WTC11 (cell line): ENCODE measurements at regions not wholly inside any gene's neighbourhood (a gene's known extent, or its start where the extent isn't known, plus 50 kb on each side); places are given as distances from the start of the nearest gene placed in this dataset.

Source experiments
- ATAC-seq: fragments of 200-7000 bp; cut with Tn5 transposase; 2 replicates; pipeline ENCODE4 v1.10.0; 2021; ENCODE audit warnings: mild to moderate bottlenecking, moderate library complexity
- CTCF ChIA-PET: fragments of 300-600 bp; sonication (Branson Sonifier 250); formaldehyde crosslinking; loops from one replicate; lab custom pipeline; 2021; ENCODE audit warnings: antibody characterized with exemption; lab: Charles Lee
- POLR2A ChIA-PET: fragments of 350-600 bp; sonication (Branson Sonifier 250); formaldehyde crosslinking; loops from one replicate; lab custom pipeline; 2021; ENCODE audit warnings: antibody characterized with exemption; lab: Charles Lee
- DNase-seq: peaks from one replicate; pipeline ENCODE4 v3.0.0; 2021; ENCODE audit warnings: low spot score
- H3K27ac Mint-ChIP-seq: 2 replicates; pipeline ENCODE4 v1.8.0; 2021; ENCODE audit warnings: mixed read lengths
- H3K27me3 Mint-ChIP-seq: 2 replicates; pipeline ENCODE4 v1.8.0; 2021; ENCODE audit warnings: low read depth, mild to moderate bottlenecking, moderate library complexity, mixed read lengths
- H3K36me3 Mint-ChIP-seq: 2 replicates; pipeline ENCODE4 v1.8.0; 2021; ENCODE audit warnings: mixed read lengths
- H3K4me1 Mint-ChIP-seq: 2 replicates; pipeline ENCODE4 v1.8.0; 2022; ENCODE audit warnings: mixed read lengths
- H3K4me3 Mint-ChIP-seq: 2 replicates; pipeline ENCODE4 v1.8.0; 2021; ENCODE audit warnings: mild to moderate bottlenecking, moderate library complexity, mixed read lengths
- H3K9me3 Mint-ChIP-seq: 2 replicates; pipeline ENCODE4 v1.8.0; 2021; ENCODE audit warnings: mixed read lengths
- ATF6 ChIP-seq: sonication (generic); formaldehyde crosslinking; IDR thresholded peaks from 2 replicates; pipeline ENCODE4 v1.8.1; 2023; ENCODE audit warnings: mild to moderate bottlenecking, missing genetic modification reagents
- CREB1 ChIP-seq: sonication (generic); formaldehyde crosslinking; IDR thresholded peaks from 2 replicates; pipeline ENCODE4 v1.8.0; 2023; ENCODE audit warnings: mild to moderate bottlenecking, missing genetic modification reagents
- ESRRA ChIP-seq: sonication (generic); formaldehyde crosslinking; IDR thresholded peaks from 2 replicates; pipeline ENCODE4 v1.8.1; 2022; ENCODE audit warnings: mild to moderate bottlenecking, missing genetic modification reagents, borderline replicate concordance
- ETV6 ChIP-seq: sonication (generic); formaldehyde crosslinking; IDR thresholded peaks from 2 replicates; pipeline ENCODE4 v1.8.1; 2022; ENCODE audit warnings: mild to moderate bottlenecking, missing genetic modification reagents
- FOXP1 ChIP-seq: sonication (generic); formaldehyde crosslinking; IDR thresholded peaks from 2 replicates; pipeline ENCODE4 v1.8.0; 2022; ENCODE audit warnings: missing genetic modification reagents, mild to moderate bottlenecking, moderate library complexity, borderline replicate concordance
- GABPB1 ChIP-seq: sonication (generic); formaldehyde crosslinking; IDR thresholded peaks from 2 replicates; pipeline ENCODE4 v1.8.1; 2023; ENCODE audit warnings: mild to moderate bottlenecking, missing genetic modification reagents
- HMGA2 ChIP-seq: fragments of 250-450 bp; sonication (Bioruptor Pico); IDR thresholded peaks from 2 replicates; pipeline ENCODE4 v1.4.0; 2021; ENCODE audit warnings: mild to moderate bottlenecking, moderate library complexity
- JUN ChIP-seq: sonication (generic); formaldehyde crosslinking; IDR thresholded peaks from 2 replicates; pipeline ENCODE4 v1.8.0; 2023; ENCODE audit warnings: mild to moderate bottlenecking, missing genetic modification reagents
- KAT7 ChIP-seq: sonication (generic); formaldehyde crosslinking; IDR thresholded peaks from 2 replicates; pipeline ENCODE4 v1.8.1; 2023; ENCODE audit warnings: missing genetic modification reagents, mild to moderate bottlenecking, borderline replicate concordance
- MLX ChIP-seq: sonication (generic); formaldehyde crosslinking; IDR thresholded peaks from 2 replicates; pipeline ENCODE4 v1.8.1; 2023; ENCODE audit warnings: mild to moderate bottlenecking, missing genetic modification reagents, moderate library complexity
- MYBL2 ChIP-seq: sonication (generic); formaldehyde crosslinking; IDR thresholded peaks from 2 replicates; pipeline ENCODE4 v1.8.1; 2023; ENCODE audit warnings: mild to moderate bottlenecking, moderate library complexity, missing genetic modification reagents
- NFE2L1 ChIP-seq: sonication (generic); formaldehyde crosslinking; IDR thresholded peaks from 2 replicates; pipeline ENCODE4 v1.8.1; 2023; ENCODE audit warnings: missing genetic modification reagents
- NFYB ChIP-seq: sonication (generic); formaldehyde crosslinking; conservative IDR thresholded peaks from 2 replicates; pipeline ENCODE4 v1.8.0; 2022; ENCODE audit warnings: low read depth, missing genetic modification reagents
- RORB ChIP-seq: fragments of 250-450 bp; sonication (Bioruptor Pico); IDR thresholded peaks from 2 replicates; pipeline ENCODE4 v1.9.0; 2021; ENCODE audit warnings: mild to moderate bottlenecking
- SMAD3 ChIP-seq: sonication (generic); formaldehyde crosslinking; IDR thresholded peaks from 2 replicates; pipeline ENCODE4 v1.8.0; 2022; ENCODE audit warnings: missing genetic modification reagents, mild to moderate bottlenecking, borderline replicate concordance
- SP1 ChIP-seq: sonication (generic); formaldehyde crosslinking; conservative IDR thresholded peaks from 2 replicates; pipeline ENCODE4 v1.8.1; 2022; ENCODE audit warnings: missing genetic modification reagents
- TCF7 ChIP-seq: sonication (generic); formaldehyde crosslinking; IDR thresholded peaks from 2 replicates; pipeline ENCODE4 v1.8.0; 2022; ENCODE audit warnings: mild to moderate bottlenecking, low read depth, missing genetic modification reagents, moderate library complexity
- TEAD1 ChIP-seq: sonication (generic); formaldehyde crosslinking; IDR thresholded peaks from 2 replicates; pipeline ENCODE4 v1.8.0; 2022; ENCODE audit warnings: mild to moderate bottlenecking, missing genetic modification reagents
- USF1 ChIP-seq: sonication (generic); formaldehyde crosslinking; IDR thresholded peaks from 2 replicates; pipeline ENCODE4 v1.8.0; 2022; ENCODE audit warnings: mild to moderate bottlenecking, missing genetic modification reagents
- ZBTB21 ChIP-seq: sonication (generic); formaldehyde crosslinking; IDR thresholded peaks from 2 replicates; pipeline ENCODE4 v1.8.1; 2023; ENCODE audit warnings: mild to moderate bottlenecking, missing genetic modification reagents, borderline replicate concordance
- ZNF219 ChIP-seq: sonication (generic); formaldehyde crosslinking; IDR thresholded peaks from 2 replicates; pipeline ENCODE4 v1.8.0; 2023; ENCODE audit warnings: missing genetic modification reagents, mild to moderate bottlenecking, borderline replicate concordance
- ZNF416 ChIP-seq: fragments of 250-450 bp; sonication (Bioruptor Pico); IDR thresholded peaks from 2 replicates; pipeline ENCODE4 v1.9.0; 2021; ENCODE audit warnings: mild to moderate bottlenecking, inconsistent platforms
- TF ChIP-seq, protein P1 (sequence below): sonication (generic); formaldehyde crosslinking; IDR thresholded peaks from 2 replicates; pipeline ENCODE4 v1.8.1; 2022; ENCODE audit warnings: mild to moderate bottlenecking, missing genetic modification reagents, moderate library complexity, borderline replicate concordance
- TF ChIP-seq, protein P2 (sequence below): sonication (generic); formaldehyde crosslinking; IDR thresholded peaks from 2 replicates; pipeline ENCODE4 v1.8.0; 2022; ENCODE audit warnings: mild to moderate bottlenecking, missing genetic modification reagents
- TF ChIP-seq, protein P3 (sequence below): sonication (generic); formaldehyde crosslinking; IDR thresholded peaks from 2 replicates; pipeline ENCODE4 v1.8.0; 2023; ENCODE audit warnings: missing genetic modification reagents, mild to moderate bottlenecking, borderline replicate concordance

DNA sequence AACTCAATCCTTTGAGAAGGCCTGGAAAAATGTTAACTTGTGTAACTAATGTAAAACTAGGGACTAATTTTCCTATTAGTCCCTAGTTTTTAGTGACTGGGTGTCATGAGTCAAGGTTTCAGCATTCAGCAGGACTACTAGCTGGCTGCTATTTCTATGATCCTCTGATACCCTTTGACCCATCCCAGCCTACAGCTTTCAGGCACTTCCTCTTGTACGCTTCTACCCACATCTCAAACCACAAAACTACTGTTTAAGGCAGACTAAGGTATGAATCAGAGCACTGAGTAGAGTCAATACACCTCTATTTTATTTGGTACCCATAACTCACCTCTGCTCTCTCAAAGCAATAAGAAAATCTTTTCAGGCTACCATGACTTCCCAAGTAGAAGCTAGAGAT lies 809.6 kb downstream of the PDHA2 start:
- ATAC-seq (no peak), DNase-seq (no peak)
- Mint-ChIP-seq H3K27ac (no peak overlapping the region), H3K27me3 (no peaks in the 10 kb centered on the region), H3K36me3 (peaks cover 13% of the 10 kb centered on the region), H3K4me1 (no peaks in the 10 kb centered on the region), H3K9me3 (peaks cover 28% of the 10 kb centered on the region), H3K4me3 (no peak overlapping the region)
- TF ChIP-seq CREB1 (CRISPR knock-in tag) = no peak
- no peak for TF ChIP-seq SP1 (CRISPR knock-in tag)
- no peak for TF ChIP-seq ESRRA
- no peak for TF ChIP-seq ZBTB21 (CRISPR knock-in tag)
- TF ChIP-seq FOXP1 = no peak
- TF ChIP-seq USF1 (CRISPR knock-in tag) = no peak
- no peak for TF ChIP-seq ZNF219 (CRISPR knock-in tag)
- TF ChIP-seq GABPB1 = no peak
- TF ChIP-seq ETV6 (CRISPR knock-in tag) = no peak
- TF ChIP-seq ATF6 (CRISPR knock-in tag) = no peak
- TF ChIP-seq RORB (CRISPR knock-in tag) = no peak
- CTCF ChIA-PET = no interaction called here
- POLR2A ChIA-PET = no interaction called here

DNA sequence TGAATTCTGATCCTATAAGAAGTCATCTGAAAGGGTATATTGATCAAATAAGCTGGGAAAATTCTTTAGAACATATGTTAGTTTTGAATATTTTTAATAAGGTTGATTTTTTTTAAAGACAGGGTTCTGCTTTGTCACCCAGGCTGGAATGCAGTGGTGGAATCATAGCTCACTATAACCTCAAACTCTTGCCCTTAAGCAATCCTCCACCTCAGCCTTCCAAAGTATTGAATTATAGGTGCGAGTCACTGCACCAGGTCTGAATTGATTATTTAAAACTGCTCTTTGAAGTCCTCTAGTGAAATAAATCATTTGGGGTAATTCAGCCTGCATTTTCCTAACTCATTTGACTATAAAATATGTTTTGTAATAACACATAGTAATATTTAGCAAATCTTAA lies 812.3 kb downstream of the PDHA2 start:
- no peaks in the 10 kb centered on the region for H3K4me1 Mint-ChIP-seq
- ChIA-PET CTCF (no interaction called here), POLR2A (no interaction called here)
- TF ChIP-seq ZNF416 (CRISPR knock-in tag) (no peak), NFYB (no peak), TEAD1 (CRISPR knock-in tag) (no peak), JUN (no peak), MYBL2 (CRISPR knock-in tag) (no peak), NFE2L1 (CRISPR knock-in tag) (no peak)
- TF ChIP-seq, protein P1, sequence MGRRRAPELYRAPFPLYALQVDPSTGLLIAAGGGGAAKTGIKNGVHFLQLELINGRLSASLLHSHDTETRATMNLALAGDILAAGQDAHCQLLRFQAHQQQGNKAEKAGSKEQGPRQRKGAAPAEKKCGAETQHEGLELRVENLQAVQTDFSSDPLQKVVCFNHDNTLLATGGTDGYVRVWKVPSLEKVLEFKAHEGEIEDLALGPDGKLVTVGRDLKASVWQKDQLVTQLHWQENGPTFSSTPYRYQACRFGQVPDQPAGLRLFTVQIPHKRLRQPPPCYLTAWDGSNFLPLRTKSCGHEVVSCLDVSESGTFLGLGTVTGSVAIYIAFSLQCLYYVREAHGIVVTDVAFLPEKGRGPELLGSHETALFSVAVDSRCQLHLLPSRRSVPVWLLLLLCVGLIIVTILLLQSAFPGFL = no peak
- H3K9me3 Mint-ChIP-seq = peaks cover 12% of the 10 kb centered on the region
- DNase-seq (no peak), ATAC-seq (no peak)
- H3K27me3 Mint-ChIP-seq = no peaks in the 10 kb centered on the region
- H3K36me3 Mint-ChIP-seq = peaks cover 3% of the 10 kb centered on the region
- H3K27ac Mint-ChIP-seq = no peak overlapping the region
- no peak overlapping the region for H3K4me3 Mint-ChIP-seq

- DNase-seq (no peak), ATAC-seq (no peak)
- ChIA-PET POLR2A (no interaction called here), CTCF (no interaction called here)
- H3K36me3 Mint-ChIP-seq = peaks cover 3% of the 10 kb centered on the region
- no peak overlapping the region for H3K4me3 Mint-ChIP-seq
- no peaks in the 10 kb centered on the region for H3K27me3 Mint-ChIP-seq
- no peak overlapping the region for H3K27ac Mint-ChIP-seq
- no peaks in the 10 kb centered on the region for H3K4me1 Mint-ChIP-seq
- peaks cover 12% of the 10 kb centered on the region for H3K9me3 Mint-ChIP-seq
- TF ChIP-seq MYBL2 (CRISPR knock-in tag) = no peak
- no peak for TF ChIP-seq ESRRA
- TF ChIP-seq MLX (CRISPR knock-in tag) = no peak
- TF ChIP-seq KAT7 (CRISPR knock-in tag) = no peak
- no peak for TF ChIP-seq SP1 (CRISPR knock-in tag)
- TF ChIP-seq GABPB1 = no peak
- TF ChIP-seq FOXP1 = no peak
- TF ChIP-seq, protein P2, sequence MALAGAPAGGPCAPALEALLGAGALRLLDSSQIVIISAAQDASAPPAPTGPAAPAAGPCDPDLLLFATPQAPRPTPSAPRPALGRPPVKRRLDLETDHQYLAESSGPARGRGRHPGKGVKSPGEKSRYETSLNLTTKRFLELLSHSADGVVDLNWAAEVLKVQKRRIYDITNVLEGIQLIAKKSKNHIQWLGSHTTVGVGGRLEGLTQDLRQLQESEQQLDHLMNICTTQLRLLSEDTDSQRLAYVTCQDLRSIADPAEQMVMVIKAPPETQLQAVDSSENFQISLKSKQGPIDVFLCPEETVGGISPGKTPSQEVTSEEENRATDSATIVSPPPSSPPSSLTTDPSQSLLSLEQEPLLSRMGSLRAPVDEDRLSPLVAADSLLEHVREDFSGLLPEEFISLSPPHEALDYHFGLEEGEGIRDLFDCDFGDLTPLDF = no peak
- no peak for TF ChIP-seq TCF7 (CRISPR knock-in tag)
- no peak for TF ChIP-seq ETV6 (CRISPR knock-in tag)
- TF ChIP-seq, protein P3, sequence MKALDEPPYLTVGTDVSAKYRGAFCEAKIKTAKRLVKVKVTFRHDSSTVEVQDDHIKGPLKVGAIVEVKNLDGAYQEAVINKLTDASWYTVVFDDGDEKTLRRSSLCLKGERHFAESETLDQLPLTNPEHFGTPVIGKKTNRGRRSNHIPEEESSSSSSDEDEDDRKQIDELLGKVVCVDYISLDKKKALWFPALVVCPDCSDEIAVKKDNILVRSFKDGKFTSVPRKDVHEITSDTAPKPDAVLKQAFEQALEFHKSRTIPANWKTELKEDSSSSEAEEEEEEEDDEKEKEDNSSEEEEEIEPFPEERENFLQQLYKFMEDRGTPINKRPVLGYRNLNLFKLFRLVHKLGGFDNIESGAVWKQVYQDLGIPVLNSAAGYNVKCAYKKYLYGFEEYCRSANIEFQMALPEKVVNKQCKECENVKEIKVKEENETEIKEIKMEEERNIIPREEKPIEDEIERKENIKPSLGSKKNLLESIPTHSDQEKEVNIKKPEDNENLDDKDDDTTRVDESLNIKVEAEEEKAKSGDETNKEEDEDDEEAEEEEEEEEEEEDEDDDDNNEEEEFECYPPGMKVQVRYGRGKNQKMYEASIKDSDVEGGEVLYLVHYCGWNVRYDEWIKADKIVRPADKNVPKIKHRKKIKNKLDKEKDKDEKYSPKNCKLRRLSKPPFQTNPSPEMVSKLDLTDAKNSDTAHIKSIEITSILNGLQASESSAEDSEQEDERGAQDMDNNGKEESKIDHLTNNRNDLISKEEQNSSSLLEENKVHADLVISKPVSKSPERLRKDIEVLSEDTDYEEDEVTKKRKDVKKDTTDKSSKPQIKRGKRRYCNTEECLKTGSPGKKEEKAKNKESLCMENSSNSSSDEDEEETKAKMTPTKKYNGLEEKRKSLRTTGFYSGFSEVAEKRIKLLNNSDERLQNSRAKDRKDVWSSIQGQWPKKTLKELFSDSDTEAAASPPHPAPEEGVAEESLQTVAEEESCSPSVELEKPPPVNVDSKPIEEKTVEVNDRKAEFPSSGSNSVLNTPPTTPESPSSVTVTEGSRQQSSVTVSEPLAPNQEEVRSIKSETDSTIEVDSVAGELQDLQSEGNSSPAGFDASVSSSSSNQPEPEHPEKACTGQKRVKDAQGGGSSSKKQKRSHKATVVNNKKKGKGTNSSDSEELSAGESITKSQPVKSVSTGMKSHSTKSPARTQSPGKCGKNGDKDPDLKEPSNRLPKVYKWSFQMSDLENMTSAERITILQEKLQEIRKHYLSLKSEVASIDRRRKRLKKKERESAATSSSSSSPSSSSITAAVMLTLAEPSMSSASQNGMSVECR (CRISPR knock-in tag) = no peak
- no peak for TF ChIP-seq HMGA2 (CRISPR knock-in tag)
- no peak for TF ChIP-seq SMAD3 (CRISPR knock-in tag)
Measured at GRCh38 chr4:96652821-96653220, 812.9 kb downstream of the PDHA2 start.
